ENCODE measurements at regions not wholly inside any gene's neighbourhood (a gene's known extent, or its start where the extent isn't known, plus 50 kb on each side); places are given as distances from the start of the nearest gene placed in this dataset.

DNA sequence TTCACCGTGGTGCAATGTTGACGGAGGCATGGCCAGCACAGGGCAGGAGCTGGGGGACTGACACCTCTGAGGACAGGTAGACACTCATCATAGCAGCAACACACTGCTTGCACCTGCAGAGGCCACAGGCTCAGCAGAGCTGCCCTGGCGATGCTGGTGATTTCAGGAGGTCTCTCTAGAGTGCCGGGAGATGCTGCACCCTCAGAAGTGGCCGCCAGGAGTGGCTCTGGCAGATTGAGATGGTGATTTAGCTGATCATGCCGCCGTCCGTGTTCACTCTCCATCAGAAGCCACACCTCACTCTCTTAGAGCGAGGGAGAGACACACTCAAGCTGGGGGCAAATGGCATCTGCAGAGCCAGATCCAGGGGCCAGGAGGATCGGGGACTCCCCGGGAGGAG, 244.6 kb upstream of the SGCG start:
- Histone ChIP-seq H3K27me3 (no peaks in the 10 kb centered on the region), H3K4me1 (no peaks in the 10 kb centered on the region), H3K9me3 (no peaks in the 10 kb centered on the region), H3K36me3 (no peaks in the 10 kb centered on the region), H3K4me3 (no peak overlapping the region), H3K27ac (no peak overlapping the region)
- DNase-seq (ENCODE audit: low spot score in 2 of 2) = no peak
- no peak for TF ChIP-seq POLR2A (IDR thresholded peaks at IDR 0.05)
- TF ChIP-seq, protein P1, sequence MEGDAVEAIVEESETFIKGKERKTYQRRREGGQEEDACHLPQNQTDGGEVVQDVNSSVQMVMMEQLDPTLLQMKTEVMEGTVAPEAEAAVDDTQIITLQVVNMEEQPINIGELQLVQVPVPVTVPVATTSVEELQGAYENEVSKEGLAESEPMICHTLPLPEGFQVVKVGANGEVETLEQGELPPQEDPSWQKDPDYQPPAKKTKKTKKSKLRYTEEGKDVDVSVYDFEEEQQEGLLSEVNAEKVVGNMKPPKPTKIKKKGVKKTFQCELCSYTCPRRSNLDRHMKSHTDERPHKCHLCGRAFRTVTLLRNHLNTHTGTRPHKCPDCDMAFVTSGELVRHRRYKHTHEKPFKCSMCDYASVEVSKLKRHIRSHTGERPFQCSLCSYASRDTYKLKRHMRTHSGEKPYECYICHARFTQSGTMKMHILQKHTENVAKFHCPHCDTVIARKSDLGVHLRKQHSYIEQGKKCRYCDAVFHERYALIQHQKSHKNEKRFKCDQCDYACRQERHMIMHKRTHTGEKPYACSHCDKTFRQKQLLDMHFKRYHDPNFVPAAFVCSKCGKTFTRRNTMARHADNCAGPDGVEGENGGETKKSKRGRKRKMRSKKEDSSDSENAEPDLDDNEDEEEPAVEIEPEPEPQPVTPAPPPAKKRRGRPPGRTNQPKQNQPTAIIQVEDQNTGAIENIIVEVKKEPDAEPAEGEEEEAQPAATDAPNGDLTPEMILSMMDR (IDR thresholded peaks at IDR 0.05) = no peak
- TF ChIP-seq POLR2AphosphoS5 (IDR thresholded peaks at IDR 0.05) = no peak
- intact Hi-C loops (cut with DNase I; ENCODE audit: low total_unique reads) = no loop called here

DNA sequence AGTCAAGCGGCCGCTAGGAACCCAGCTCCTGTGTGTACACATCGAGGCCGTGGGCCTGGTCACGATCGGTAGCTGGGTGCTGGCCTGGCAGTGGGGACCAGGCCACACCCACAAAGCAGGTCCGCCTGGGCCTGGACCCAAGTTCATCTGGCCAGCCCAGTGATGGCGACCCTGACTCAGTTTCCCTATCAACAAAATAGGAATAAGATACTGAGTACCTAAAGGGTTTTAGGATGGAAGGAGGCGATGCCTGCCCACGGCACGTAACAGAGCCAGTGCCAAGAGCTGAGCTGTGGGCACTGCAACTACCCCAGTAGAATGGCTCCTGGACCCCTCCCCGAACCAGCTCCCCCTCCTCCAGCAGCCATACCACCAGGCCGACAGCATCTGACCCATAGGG, 243.5 kb upstream of the SGCG start:
- intact Hi-C loops (cut with DNase I; ENCODE audit: low total_unique reads) = no loop called here

DNA sequence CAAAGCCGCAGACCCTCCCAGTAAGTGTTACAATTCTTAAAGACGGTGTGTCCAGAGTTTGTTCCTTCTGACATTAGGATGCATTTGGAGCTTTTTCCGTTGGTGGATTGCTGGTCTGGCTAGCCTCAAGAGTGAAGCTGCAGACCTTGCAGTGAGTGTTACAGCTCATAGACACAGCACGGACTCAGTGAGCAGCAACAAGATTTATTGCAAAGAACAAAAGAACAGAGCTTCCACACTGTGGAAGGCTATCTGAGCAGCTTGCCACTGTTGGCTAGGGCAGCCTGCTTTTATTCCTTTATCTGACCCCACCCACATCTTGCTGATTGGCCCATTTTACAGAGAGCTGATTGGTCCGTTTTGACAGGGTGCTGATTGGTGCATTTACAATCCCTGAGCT, 242.8 kb upstream of the SGCG start:
- TF ChIP-seq POLR2A (IDR thresholded peaks at IDR 0.05) (no peak), POLR2AphosphoS5 (IDR thresholded peaks at IDR 0.05) (no peak)
- TF ChIP-seq, protein P1 (IDR thresholded peaks at IDR 0.05) = no peak
- H3K4me1 ChIP-seq = no peaks in the 10 kb centered on the region
- H3K27me3 ChIP-seq = no peaks in the 10 kb centered on the region
- H3K36me3 ChIP-seq = no peaks in the 10 kb centered on the region
- H3K27ac ChIP-seq = no peak overlapping the region
- no peak overlapping the region for H3K4me3 ChIP-seq
- no peak for DNase-seq (ENCODE audit: low spot score in 2 of 2)
- no peaks in the 10 kb centered on the region for H3K9me3 ChIP-seq
- intact Hi-C loops (cut with DNase I; ENCODE audit: low total_unique reads) = no loop called here

More for the DNA sequence above, 243.5 kb upstream of the SGCG start:
- no peaks in the 10 kb centered on the region for H3K27me3 ChIP-seq
- no peak overlapping the region for H3K4me3 ChIP-seq
- H3K9me3 ChIP-seq = no peaks in the 10 kb centered on the region
- no peaks in the 10 kb centered on the region for H3K4me1 ChIP-seq
- no peak for DNase-seq (ENCODE audit: low spot score in 2 of 2)
- no peak overlapping the region for H3K27ac ChIP-seq
- TF ChIP-seq, protein P1 (IDR thresholded peaks at IDR 0.05) = no peak
- TF ChIP-seq POLR2A (IDR thresholded peaks at IDR 0.05) (no peak), POLR2AphosphoS5 (IDR thresholded peaks at IDR 0.05) (no peak)
- H3K36me3 ChIP-seq = no peaks in the 10 kb centered on the region

DNA sequence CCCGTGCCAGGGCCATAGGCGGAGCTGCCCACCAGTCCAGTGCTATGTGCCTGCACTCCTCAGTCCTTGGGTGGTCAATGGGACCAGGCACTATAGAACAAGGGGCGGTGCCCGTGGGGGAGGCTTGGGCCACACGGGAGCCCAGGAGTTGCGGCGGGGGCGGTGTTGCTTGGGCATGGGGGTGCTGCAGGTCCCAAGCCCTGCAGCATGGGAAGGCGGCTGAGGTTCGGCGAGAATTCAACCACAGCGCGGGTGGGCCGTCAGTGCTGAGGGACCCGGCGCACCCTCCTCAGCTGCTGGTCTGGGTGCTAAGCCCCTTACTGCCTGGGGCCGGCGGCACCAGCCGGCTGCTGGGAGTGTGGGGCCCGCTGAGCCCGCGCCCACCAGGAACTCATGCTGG, 242.2 kb upstream of the SGCG start:
- no peaks in the 10 kb centered on the region for H3K9me3 ChIP-seq
- no peak for DNase-seq (ENCODE audit: low spot score in 2 of 2)
- no peak overlapping the region for H3K27ac ChIP-seq
- H3K36me3 ChIP-seq = no peaks in the 10 kb centered on the region
- H3K27me3 ChIP-seq = no peaks in the 10 kb centered on the region
- TF ChIP-seq POLR2A (IDR thresholded peaks at IDR 0.05) (no peak), POLR2AphosphoS5 (IDR thresholded peaks at IDR 0.05) (no peak)
- TF ChIP-seq, protein P1 (IDR thresholded peaks at IDR 0.05) = no peak
- no peak overlapping the region for H3K4me3 ChIP-seq
- no peaks in the 10 kb centered on the region for H3K4me1 ChIP-seq
- intact Hi-C loops (cut with DNase I; ENCODE audit: low total_unique reads) = no loop called here

DNA sequence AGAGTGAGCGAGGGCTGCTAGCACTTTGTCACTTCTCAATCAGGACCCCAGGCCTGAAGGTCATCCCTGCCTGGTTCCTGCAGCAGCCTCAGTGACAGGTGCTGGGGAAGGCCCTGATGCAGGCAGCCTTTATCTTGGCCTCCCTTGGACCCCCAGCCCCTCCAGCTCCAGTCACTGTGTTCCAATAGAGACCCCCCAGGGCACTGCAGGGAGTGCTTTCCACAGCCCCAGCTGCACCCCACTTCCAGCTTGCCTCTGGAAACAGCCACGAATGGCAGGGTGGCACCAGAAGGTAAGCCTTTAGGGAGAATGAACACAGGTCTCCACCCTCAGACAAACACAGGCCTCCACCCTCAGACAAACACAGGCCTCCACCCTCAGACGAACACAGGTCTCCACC, 241.6 kb upstream of the SGCG start:
- TF ChIP-seq POLR2A (IDR thresholded peaks at IDR 0.05) = no peak
- TF ChIP-seq, protein P1 (IDR thresholded peaks at IDR 0.05) = no peak
- H3K36me3 ChIP-seq = no peaks in the 10 kb centered on the region
- no peak for DNase-seq (ENCODE audit: low spot score in 2 of 2)
- no peaks in the 10 kb centered on the region for H3K4me1 ChIP-seq
- H3K27me3 ChIP-seq = no peaks in the 10 kb centered on the region
- no peak overlapping the region for H3K4me3 ChIP-seq
- H3K27ac ChIP-seq = no peak overlapping the region
- no peaks in the 10 kb centered on the region for H3K9me3 ChIP-seq
- intact Hi-C loops (cut with DNase I; ENCODE audit: low total_unique reads) = no loop called here
